ENCODE measurements at regions not wholly inside any gene's neighbourhood (a gene's known extent, or its start where the extent isn't known, plus 50 kb on each side); places are given as distances from the start of the nearest gene placed in this dataset.

DNA sequence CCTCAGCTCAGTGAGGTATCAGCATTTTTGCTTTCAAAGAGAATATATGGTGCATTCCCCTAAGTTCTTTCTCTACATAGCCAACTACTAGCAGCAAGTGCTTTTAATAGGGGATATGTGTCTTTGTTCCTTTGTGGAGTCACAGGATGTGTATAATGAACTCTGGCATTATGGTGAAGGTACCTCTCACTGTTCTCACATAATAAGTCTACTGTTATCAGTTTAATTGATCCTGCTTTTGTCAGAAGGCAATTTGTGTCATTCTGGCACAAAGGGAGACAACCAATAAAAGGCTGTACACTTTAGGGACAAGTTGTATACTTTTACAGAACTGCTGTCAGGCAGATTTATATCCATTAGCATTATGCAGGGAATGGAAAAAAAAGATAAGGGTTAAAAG is 531.4 kb upstream of the RIOK2 start:
- TF ChIP-seq TAF1 (IDR thresholded peaks at IDR 0.05; ENCODE audit: borderline replicate concordance, insufficient read depth, low read length) (no peak), POLR2AphosphoS5 (IDR thresholded peaks at IDR 0.05; ENCODE audit: low read depth, low read length) (no peak), SIN3A (IDR thresholded peaks at IDR 0.05; ENCODE audit: borderline replicate concordance, insufficient read depth, low read length) (no peak)
- TF ChIP-seq, protein P1, sequence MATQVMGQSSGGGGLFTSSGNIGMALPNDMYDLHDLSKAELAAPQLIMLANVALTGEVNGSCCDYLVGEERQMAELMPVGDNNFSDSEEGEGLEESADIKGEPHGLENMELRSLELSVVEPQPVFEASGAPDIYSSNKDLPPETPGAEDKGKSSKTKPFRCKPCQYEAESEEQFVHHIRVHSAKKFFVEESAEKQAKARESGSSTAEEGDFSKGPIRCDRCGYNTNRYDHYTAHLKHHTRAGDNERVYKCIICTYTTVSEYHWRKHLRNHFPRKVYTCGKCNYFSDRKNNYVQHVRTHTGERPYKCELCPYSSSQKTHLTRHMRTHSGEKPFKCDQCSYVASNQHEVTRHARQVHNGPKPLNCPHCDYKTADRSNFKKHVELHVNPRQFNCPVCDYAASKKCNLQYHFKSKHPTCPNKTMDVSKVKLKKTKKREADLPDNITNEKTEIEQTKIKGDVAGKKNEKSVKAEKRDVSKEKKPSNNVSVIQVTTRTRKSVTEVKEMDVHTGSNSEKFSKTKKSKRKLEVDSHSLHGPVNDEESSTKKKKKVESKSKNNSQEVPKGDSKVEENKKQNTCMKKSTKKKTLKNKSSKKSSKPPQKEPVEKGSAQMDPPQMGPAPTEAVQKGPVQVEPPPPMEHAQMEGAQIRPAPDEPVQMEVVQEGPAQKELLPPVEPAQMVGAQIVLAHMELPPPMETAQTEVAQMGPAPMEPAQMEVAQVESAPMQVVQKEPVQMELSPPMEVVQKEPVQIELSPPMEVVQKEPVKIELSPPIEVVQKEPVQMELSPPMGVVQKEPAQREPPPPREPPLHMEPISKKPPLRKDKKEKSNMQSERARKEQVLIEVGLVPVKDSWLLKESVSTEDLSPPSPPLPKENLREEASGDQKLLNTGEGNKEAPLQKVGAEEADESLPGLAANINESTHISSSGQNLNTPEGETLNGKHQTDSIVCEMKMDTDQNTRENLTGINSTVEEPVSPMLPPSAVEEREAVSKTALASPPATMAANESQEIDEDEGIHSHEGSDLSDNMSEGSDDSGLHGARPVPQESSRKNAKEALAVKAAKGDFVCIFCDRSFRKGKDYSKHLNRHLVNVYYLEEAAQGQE (IDR thresholded peaks at IDR 0.05; ENCODE audit: insufficient read depth in 1 of 2, low read depth in 2 of 2, low read length in 2 of 2), result no peak
